C4-2B (cell line): ENCODE measurements at regions not wholly inside any gene's neighbourhood (a gene's known extent, or its start where the extent isn't known, plus 50 kb on each side); places are given as distances from the start of the nearest gene placed in this dataset.

Source experiments
- CTCF ChIP-seq: fragments of 450-650 bp; conservative IDR thresholded peaks from 2 replicates; pipeline ENCODE4 v1.5.1; 2017; ENCODE audit warnings: mild to moderate bottlenecking
- ZFX ChIP-seq: fragments of 450-650 bp; IDR thresholded peaks from 2 replicates; pipeline ENCODE4 v1.6.1; 2017

GRCh38 chr2:7400628-7401027, 483.4 kb downstream of the RNF144A start:
- TF ChIP-seq CTCF (no peak), ZFX (no peak)
